Astrocyte (in vitro differentiated cells and primary cell): ENCODE measurements at regions not wholly inside any gene's neighbourhood (a gene's known extent, or its start where the extent isn't known, plus 50 kb on each side); places are given as distances from the start of the nearest gene placed in this dataset.

Source experiments
- DNase-seq: peaks from one replicate; pipeline ENCODE4 v3.0.0-alpha.2; 2010; ENCODE audit warnings: low read depth
- FAIRE-seq: peaks from 2 replicates; lab custom pipeline; 2011; peaks lifted over from hg19 to GRCh38; lab: Jason Lieb, UNC
- H2AFZ ChIP-seq: 2 replicates; pipeline ENCODE4 v1.6.0; 2012; ENCODE audit warnings: low read depth, low read length, inconsistent platforms
- H3K27ac ChIP-seq: 2 replicates; pipeline ENCODE4 v1.5.1; 2011; ENCODE audit warnings: low read depth, low read length, inconsistent platforms
- H3K27me3 ChIP-seq: 2 replicates; pipeline ENCODE4 v1.6.0; 2011; ENCODE audit warnings: low read length, inconsistent platforms; ENCODE audit not compliant: insufficient read depth
- H3K36me3 ChIP-seq: 2 replicates; pipeline ENCODE4 v1.5.1; 2011; ENCODE audit warnings: low read length, inconsistent platforms; ENCODE audit not compliant: insufficient read depth
- H3K4me1 ChIP-seq: 2 replicates; pipeline ENCODE4 v1.5.1; 2011; ENCODE audit warnings: low read length, inconsistent platforms; ENCODE audit not compliant: insufficient read depth
- H3K4me2 ChIP-seq: 2 replicates; pipeline ENCODE4 v1.6.0; 2012; ENCODE audit warnings: low read length, inconsistent platforms
- H3K4me3 ChIP-seq: 2 replicates; pipeline ENCODE4 v1.5.1; 2011; ENCODE audit warnings: low read depth, mild to moderate bottlenecking, low read length, inconsistent platforms; ENCODE audit not compliant: insufficient read depth
- H3K79me2 ChIP-seq: 2 replicates; pipeline ENCODE4 v1.6.0; 2012; ENCODE audit warnings: mild to moderate bottlenecking, low read length, inconsistent platforms; ENCODE audit not compliant: insufficient read depth
- H3K9ac ChIP-seq: 2 replicates; pipeline ENCODE4 v1.6.0; 2012; ENCODE audit warnings: mild to moderate bottlenecking, low read length, inconsistent platforms
- H3K9me3 ChIP-seq: 2 replicates; pipeline ENCODE4 v1.5.1; 2012; ENCODE audit warnings: low read depth, mild to moderate bottlenecking, low read length, inconsistent platforms; ENCODE audit not compliant: insufficient read depth
- H4K20me1 ChIP-seq: 2 replicates; pipeline ENCODE4 v1.6.0; 2012; ENCODE audit warnings: low read length, inconsistent platforms; ENCODE audit not compliant: insufficient read depth
- H3K27ac Mint-ChIP-seq: one replicate; pipeline ENCODE4 v1.8.0; 2021; ENCODE audit warnings: mild to moderate bottlenecking, mixed read lengths; ENCODE audit not compliant: unreplicated experiment
- H3K27me3 Mint-ChIP-seq: one replicate; pipeline ENCODE4 v1.8.0; 2021; ENCODE audit warnings: low read depth, mixed read lengths; ENCODE audit not compliant: unreplicated experiment
- H3K36me3 Mint-ChIP-seq: one replicate; pipeline ENCODE4 v1.8.0; 2021; ENCODE audit warnings: low read depth, mixed read lengths; ENCODE audit not compliant: unreplicated experiment
- H3K4me1 Mint-ChIP-seq: one replicate; pipeline ENCODE4 v1.8.0; 2021; ENCODE audit warnings: low read depth, mixed read lengths; ENCODE audit not compliant: unreplicated experiment
- H3K4me3 Mint-ChIP-seq: one replicate; pipeline ENCODE4 v1.8.0; 2021; ENCODE audit warnings: mild to moderate bottlenecking, moderate library complexity, mixed read lengths; ENCODE audit not compliant: unreplicated experiment
- H3K9me3 Mint-ChIP-seq: one replicate; pipeline ENCODE4 v1.8.0; 2021; ENCODE audit warnings: mild to moderate bottlenecking, mixed read lengths; ENCODE audit not compliant: unreplicated experiment
- EZH2 ChIP-seq: IDR thresholded peaks from 2 replicates; pipeline ENCODE4 v1.6.1; 2012; ENCODE audit warnings: mild to moderate bottlenecking, low read length, inconsistent platforms; ENCODE audit not compliant: insufficient read depth
- TF ChIP-seq, protein P1 (sequence below): IDR thresholded peaks from 2 replicates; pipeline ENCODE4 v1.5.1; 2011; ENCODE audit warnings: low read depth, mild to moderate bottlenecking, inconsistent platforms, low read length, moderate library complexity; ENCODE audit not compliant: insufficient read depth

DNA sequence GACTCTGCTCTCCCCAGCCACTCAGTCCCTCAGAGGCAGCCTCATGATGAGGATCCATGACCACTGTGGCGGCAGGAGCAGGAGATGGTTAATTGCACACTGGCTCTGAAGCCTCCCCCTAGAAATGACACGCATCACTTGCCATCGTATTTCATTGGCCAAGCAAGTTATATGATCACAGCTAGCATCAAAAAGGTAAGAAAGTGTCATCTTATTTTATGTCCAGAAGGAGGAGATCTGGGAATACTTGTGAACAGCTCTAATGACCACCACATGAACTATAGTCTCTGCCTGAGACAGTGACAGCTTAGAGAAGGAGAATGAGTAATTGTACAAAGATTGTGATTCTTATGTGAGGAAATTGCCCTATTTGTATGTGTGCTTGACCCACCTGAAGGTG lies 363.4 kb downstream of the NUAK1 start:
- H3K9me3 Mint-ChIP-seq, result no peaks in the 10 kb centered on the region
- H2AFZ ChIP-seq, result no peak overlapping the region
- H3K4me1 ChIP-seq, result no peaks in the 10 kb centered on the region
- no peaks in the 10 kb centered on the region for H3K9me3 ChIP-seq
- H4K20me1 ChIP-seq, result no peaks in the 10 kb centered on the region
- no peak overlapping the region for H3K9ac ChIP-seq
- H3K27me3 Mint-ChIP-seq, result peaks cover 2% of the 10 kb centered on the region
- no peak overlapping the region for H3K4me2 ChIP-seq
- no peaks in the 10 kb centered on the region for H3K4me1 Mint-ChIP-seq
- no peak overlapping the region for H3K27ac Mint-ChIP-seq
- peaks cover 2% of the 10 kb centered on the region for H3K36me3 Mint-ChIP-seq
- no peaks in the 10 kb centered on the region for H3K27me3 ChIP-seq
- no peak for FAIRE-seq
- no peaks in the 10 kb centered on the region for H3K79me2 ChIP-seq
- no peak overlapping the region for H3K4me3 Mint-ChIP-seq
- no peak overlapping the region for H3K4me3 ChIP-seq
- DNase-seq, result peak; percentile 60
- TF ChIP-seq, protein P1, sequence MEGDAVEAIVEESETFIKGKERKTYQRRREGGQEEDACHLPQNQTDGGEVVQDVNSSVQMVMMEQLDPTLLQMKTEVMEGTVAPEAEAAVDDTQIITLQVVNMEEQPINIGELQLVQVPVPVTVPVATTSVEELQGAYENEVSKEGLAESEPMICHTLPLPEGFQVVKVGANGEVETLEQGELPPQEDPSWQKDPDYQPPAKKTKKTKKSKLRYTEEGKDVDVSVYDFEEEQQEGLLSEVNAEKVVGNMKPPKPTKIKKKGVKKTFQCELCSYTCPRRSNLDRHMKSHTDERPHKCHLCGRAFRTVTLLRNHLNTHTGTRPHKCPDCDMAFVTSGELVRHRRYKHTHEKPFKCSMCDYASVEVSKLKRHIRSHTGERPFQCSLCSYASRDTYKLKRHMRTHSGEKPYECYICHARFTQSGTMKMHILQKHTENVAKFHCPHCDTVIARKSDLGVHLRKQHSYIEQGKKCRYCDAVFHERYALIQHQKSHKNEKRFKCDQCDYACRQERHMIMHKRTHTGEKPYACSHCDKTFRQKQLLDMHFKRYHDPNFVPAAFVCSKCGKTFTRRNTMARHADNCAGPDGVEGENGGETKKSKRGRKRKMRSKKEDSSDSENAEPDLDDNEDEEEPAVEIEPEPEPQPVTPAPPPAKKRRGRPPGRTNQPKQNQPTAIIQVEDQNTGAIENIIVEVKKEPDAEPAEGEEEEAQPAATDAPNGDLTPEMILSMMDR, result no peak
- no peak for TF ChIP-seq EZH2
- H3K36me3 ChIP-seq, result no peaks in the 10 kb centered on the region
- no peak overlapping the region for H3K27ac ChIP-seq

DNA sequence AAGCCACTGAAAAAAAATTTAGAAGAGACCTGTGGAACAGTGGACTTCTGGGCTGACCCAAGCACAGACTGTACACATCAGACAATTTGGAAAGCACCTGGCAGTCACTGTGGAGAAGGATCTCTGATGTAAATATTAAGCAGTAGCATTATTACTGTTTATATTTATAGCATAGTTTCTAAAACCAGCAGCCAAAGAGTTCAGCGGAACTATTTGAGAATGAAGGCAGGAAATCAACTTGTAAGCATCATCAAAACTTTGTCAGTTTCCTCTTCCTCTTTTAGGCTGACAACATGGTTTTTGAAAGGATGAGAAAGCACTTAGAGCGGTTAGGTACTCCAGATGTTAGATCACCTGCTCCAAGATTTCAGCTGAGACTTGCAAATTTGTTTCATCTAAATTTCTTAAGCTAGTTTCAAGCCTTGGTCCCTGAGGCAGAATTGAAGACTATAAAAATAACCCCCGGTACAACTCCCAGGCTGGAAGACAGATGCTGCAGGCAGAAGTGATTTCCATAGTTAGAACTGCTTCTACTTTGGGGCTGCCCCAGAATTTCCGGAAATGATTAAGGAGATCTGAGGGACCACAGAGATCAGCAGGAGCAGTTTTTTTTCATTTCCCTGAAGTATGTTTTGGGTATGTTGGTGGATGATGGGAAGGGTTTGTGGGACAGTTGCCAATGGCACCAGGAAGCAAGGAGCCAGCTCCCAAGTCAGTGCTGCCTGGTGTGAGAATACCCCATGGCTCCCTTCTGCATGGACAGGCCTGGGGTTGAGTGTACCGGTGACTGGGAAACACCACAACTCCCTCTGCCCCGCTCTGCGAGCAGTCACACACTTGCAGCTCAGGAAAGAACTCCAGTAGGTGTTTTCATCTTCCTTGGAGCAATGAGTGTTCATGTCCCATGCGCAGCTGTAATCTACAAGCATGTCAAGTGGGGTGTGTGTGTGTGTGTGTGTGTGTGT lies 354.5 kb downstream of the NUAK1 start:
- Histone ChIP-seq H3K4me3 (no peak overlapping the region), H3K36me3 (no peaks in the 10 kb centered on the region), H3K9ac (no peak overlapping the region), H2AFZ (no peak overlapping the region), H4K20me1 (no peaks in the 10 kb centered on the region), H3K9me3 (no peaks in the 10 kb centered on the region), H3K4me1 (no peaks in the 10 kb centered on the region), H3K27ac (no peak overlapping the region), H3K79me2 (no peaks in the 10 kb centered on the region), H3K4me2 (no peak overlapping the region), H3K27me3 (no peaks in the 10 kb centered on the region)
- Mint-ChIP-seq H3K27me3 (peaks cover 3% of the 10 kb centered on the region), H3K9me3 (peaks cover 4% of the 10 kb centered on the region), H3K4me3 (no peak overlapping the region), H3K27ac (no peak overlapping the region), H3K4me1 (no peaks in the 10 kb centered on the region), H3K36me3 (no peaks in the 10 kb centered on the region)
- no peak for DNase-seq
- TF ChIP-seq, protein P1, result no peak
- TF ChIP-seq EZH2, result no peak
- FAIRE-seq, result no peak

DNA sequence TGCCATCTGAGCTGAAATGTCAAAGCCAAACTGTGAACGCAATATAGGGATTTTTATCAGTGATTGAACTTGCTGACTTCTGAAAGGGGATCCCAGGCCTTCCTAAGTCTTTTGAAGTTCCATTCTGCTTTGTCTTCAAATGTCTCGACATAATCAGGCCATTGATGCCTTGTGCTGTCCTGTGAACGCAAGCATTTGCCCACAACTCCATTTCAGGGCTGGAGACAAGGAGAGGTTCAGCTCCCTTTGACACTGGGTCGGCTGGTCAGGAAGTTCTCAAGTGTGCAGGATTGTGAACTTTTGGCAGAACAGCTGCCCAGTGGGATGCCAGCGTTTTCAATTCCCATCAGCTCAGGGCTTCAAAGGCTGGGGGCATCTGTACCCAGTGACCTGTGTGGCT lies 345.3 kb downstream of the NUAK1 start:
- no peaks in the 10 kb centered on the region for H3K4me1 ChIP-seq
- H3K79me2 ChIP-seq, result no peaks in the 10 kb centered on the region
- H3K9ac ChIP-seq, result no peak overlapping the region
- Mint-ChIP-seq H3K36me3 (no peaks in the 10 kb centered on the region), H3K9me3 (peaks cover 8% of the 10 kb centered on the region), H3K27ac (no peak overlapping the region), H3K4me3 (no peak overlapping the region), H3K27me3 (peaks cover 3% of the 10 kb centered on the region), H3K4me1 (no peaks in the 10 kb centered on the region)
- H2AFZ ChIP-seq, result no peak overlapping the region
- no peaks in the 10 kb centered on the region for H3K36me3 ChIP-seq
- DNase-seq (no peak), FAIRE-seq (no peak)
- H3K4me3 ChIP-seq, result no peak overlapping the region
- H3K4me2 ChIP-seq, result no peak overlapping the region
- no peak overlapping the region for H3K27ac ChIP-seq
- TF ChIP-seq EZH2, result no peak
- TF ChIP-seq, protein P1, result no peak
- H4K20me1 ChIP-seq, result no peaks in the 10 kb centered on the region
- H3K9me3 ChIP-seq, result no peaks in the 10 kb centered on the region
- no peaks in the 10 kb centered on the region for H3K27me3 ChIP-seq
